Left colon (tissue), 2 donors: ENCODE measurements at regions not wholly inside any gene's neighbourhood (a gene's known extent, or its start where the extent isn't known, plus 50 kb on each side); places are given as distances from the start of the nearest gene placed in this dataset.
A peak's percentile ranks its signal among the peaks of the same experiment; 100 is the strongest.

ENCODE experiments used
- ATAC-seq: fragments of 200-7000 bp; cut with Tn5 transposase; one replicate; pipeline ENCODE4 v1.9.1; 2020; ENCODE audit warnings: mild to moderate bottlenecking, moderate library complexity
- DNase-seq, 2 donors: peaks; one replicate each; pipeline ENCODE4 v3.0.0-alpha.2; 2020
- intact Hi-C, 2 donors: fragments of 100-400 bp; cut with DNase I in 1 of 2; cut with micrococcal nuclease in 1 of 2; formaldehyde crosslinking; loops; one replicate each; pipeline versions ENCODE4 v1.11.2 to v1.14.0; 2022; cut with DNase I, micrococcal nuclease
- donor health status: DM: no; HTN: no; CAD: no.
- donor health status: DM: yes; HTN: yes; CAD: no.

- ATAC-seq (no peak), DNase-seq (no peak)
- intact Hi-C loops: loop anchor here in 1 of 2 donors (10.0 kb wide), 1 partner anchor 91 kb away; the partner anchor contains the start of gene PRDM1
These were observed 92.6 kb upstream of the PRDM1 start for GRCh38 chr6:105993341-105994117.

GRCh38 chr6:105992315-105992961 lies 93.7 kb upstream of the PRDM1 start:
- intact Hi-C loops: loop anchor here in 1 of 2 donors (10.0 kb wide), 1 partner anchor 92 kb away; the partner anchor contains the start of gene PRDM1
- peak; percentile 96 for ATAC-seq
- DNase-seq: peak; percentile 85 to 91

- ATAC-seq: peak; percentile 57
- intact Hi-C loops: loop anchor here in 1 of 2 donors (10.0 kb wide), 1 partner anchor 93 kb away; the partner anchor contains the start of gene PRDM1
- DNase-seq: peak; percentile 41 to 63
These were observed 94.4 kb upstream of the PRDM1 start for GRCh38 chr6:105991561-105992314.

GRCh38 chr6:105990151-105990550 lies 96.0 kb upstream of the PRDM1 start:
- ATAC-seq (no peak), DNase-seq (no peak)
- intact Hi-C loops: loop anchor here in 1 of 2 donors (10.0 kb wide), 1 partner anchor 95 kb away; the partner anchor contains the start of gene PRDM1

- intact Hi-C loops: no loop called here
- DNase-seq (no peak), ATAC-seq (peak; percentile 23)
These were observed 97.1 kb upstream of the PRDM1 start for GRCh38 chr6:105988812-105989577.

- ATAC-seq (no peak), DNase-seq (no peak)
- intact Hi-C loops: no loop called here
These were observed 97.8 kb upstream of the PRDM1 start for GRCh38 chr6:105988321-105988720.

GRCh38 chr6:105987516-105987915 lies 98.6 kb upstream of the PRDM1 start:
- DNase-seq (no peak), ATAC-seq (no peak)
- intact Hi-C loops: no loop called here

- intact Hi-C loops: no loop called here
- DNase-seq: no peak
- no peak for ATAC-seq
These were observed 99.1 kb upstream of the PRDM1 start for GRCh38 chr6:105986998-105987397.

- ATAC-seq: peak; percentile 34
- DNase-seq: peak in 1 of 2 donors; percentile 23
These were observed 100.1 kb upstream of the PRDM1 start for GRCh38 chr6:105985816-105986632.

GRCh38 chr6:105985098-105985815 lies 100.9 kb upstream of the PRDM1 start:
- ATAC-seq: peak; percentile 78
- peak; percentile 51 to 70 for DNase-seq
- intact Hi-C loops: no loop called here

More at GRCh38 chr6:105985816-105986632, 100.1 kb upstream of the PRDM1 start:
- intact Hi-C loops: no loop called here

GRCh38 chr6:105983763-105984162 lies 102.4 kb upstream of the PRDM1 start:
- ATAC-seq: peak; percentile 82
- no peak for DNase-seq
- intact Hi-C loops: no loop called here

GRCh38 chr6:105982761-105983540 lies 103.2 kb upstream of the PRDM1 start:
- ATAC-seq (peak; percentile 23), DNase-seq (peak in 1 of 2 donors; percentile 31)
- intact Hi-C loops: no loop called here

- DNase-seq (no peak), ATAC-seq (no peak)
- intact Hi-C loops: no loop called here
These were observed 104.2 kb upstream of the PRDM1 start for GRCh38 chr6:105981888-105982358.

- intact Hi-C loops: no loop called here
- DNase-seq: peak in 1 of 2 donors; percentile 46
- no peak for ATAC-seq
These were observed 104.9 kb upstream of the PRDM1 start for GRCh38 chr6:105981002-105981887.

- ATAC-seq (no peak), DNase-seq (no peak)
- intact Hi-C loops: no loop called here
These were observed 107.2 kb upstream of the PRDM1 start for GRCh38 chr6:105978974-105979373.
